ENCODE measurements at regions not wholly inside any gene's neighbourhood (a gene's known extent, or its start where the extent isn't known, plus 50 kb on each side); places are given as distances from the start of the nearest gene placed in this dataset.

DNA sequence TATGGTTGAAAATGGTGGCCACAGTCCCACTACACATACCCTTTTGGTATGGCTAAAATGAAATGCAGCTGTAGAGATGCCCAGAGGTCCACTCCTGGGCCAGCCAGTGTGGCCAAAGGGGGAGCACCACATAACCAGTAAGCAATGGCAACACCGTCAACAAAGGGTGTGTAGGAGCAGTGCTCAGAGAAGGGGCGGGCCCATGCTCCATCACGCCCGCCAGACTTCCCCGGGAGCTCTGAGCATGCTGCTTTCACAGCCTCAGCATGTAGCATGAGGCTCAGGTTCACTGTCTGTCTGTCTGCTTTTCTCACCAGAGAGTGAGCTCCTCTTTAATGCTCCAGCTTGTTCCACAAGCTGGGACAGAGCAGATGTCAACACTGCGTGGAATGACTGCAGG, 537.6 kb downstream of the MATN1 start:
- no peak for DNase-seq (ENCODE audit: low read depth)
- TF ChIP-seq, protein P1, sequence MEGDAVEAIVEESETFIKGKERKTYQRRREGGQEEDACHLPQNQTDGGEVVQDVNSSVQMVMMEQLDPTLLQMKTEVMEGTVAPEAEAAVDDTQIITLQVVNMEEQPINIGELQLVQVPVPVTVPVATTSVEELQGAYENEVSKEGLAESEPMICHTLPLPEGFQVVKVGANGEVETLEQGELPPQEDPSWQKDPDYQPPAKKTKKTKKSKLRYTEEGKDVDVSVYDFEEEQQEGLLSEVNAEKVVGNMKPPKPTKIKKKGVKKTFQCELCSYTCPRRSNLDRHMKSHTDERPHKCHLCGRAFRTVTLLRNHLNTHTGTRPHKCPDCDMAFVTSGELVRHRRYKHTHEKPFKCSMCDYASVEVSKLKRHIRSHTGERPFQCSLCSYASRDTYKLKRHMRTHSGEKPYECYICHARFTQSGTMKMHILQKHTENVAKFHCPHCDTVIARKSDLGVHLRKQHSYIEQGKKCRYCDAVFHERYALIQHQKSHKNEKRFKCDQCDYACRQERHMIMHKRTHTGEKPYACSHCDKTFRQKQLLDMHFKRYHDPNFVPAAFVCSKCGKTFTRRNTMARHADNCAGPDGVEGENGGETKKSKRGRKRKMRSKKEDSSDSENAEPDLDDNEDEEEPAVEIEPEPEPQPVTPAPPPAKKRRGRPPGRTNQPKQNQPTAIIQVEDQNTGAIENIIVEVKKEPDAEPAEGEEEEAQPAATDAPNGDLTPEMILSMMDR (IDR thresholded peaks at IDR 0.05; ENCODE audit: control insufficient read depth, insufficient read depth, low read depth, low read length, missing control alignments): no peak
- H3K4me3 ChIP-seq (ENCODE audit: control insufficient read depth, low read depth, low read length): no peak overlapping the region

- no peak for DNase-seq (ENCODE audit: low read depth)
- TF ChIP-seq, protein P1 (IDR thresholded peaks at IDR 0.05; ENCODE audit: control insufficient read depth, insufficient read depth, low read depth, low read length, missing control alignments): no peak
- no peak overlapping the region for H3K4me3 ChIP-seq (ENCODE audit: control insufficient read depth, low read depth, low read length)
These were observed 538.1 kb downstream of the MATN1 start for GRCh38 chr1:30185313-30185712.

DNA sequence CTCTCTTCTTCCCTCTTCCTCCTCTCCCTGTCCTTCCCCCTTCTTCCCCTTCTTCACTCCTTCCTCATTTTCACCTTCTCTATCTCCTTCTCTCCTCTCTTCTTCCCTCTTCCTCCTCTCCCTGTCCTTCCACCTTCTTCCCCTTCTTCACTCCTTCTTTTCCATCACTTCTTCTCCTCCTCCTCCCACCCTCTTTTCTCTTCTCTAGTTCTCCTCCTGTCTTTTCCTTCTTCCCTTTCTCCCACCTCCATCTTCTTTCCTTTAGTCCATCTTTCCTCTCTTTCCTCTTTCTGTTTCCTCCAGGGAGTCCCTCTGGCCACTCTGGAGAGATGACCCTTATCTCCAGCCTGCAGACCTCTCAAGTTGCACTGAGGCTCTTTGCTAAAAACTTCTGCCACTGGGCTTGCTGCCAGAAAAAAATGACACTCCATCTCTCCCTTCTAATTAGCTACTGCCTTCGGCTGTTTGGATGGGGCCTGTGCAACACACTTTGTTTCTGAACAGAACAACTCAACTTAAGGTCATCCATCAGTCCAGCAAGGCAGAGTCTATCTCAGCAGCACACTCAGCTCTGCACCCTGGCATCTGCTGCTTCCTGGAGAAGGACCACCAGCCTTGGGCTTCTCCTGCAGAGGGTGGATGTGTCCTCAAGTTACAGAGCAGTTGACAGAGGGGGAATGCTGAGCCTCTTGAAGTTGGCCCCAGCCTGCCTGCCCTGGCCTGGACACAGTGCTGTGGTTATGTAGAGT, 538.8 kb downstream of the MATN1 start:
- H3K4me3 ChIP-seq (ENCODE audit: control insufficient read depth, low read depth, low read length): no peak overlapping the region
- DNase-seq (ENCODE audit: low read depth): no peak
- TF ChIP-seq, protein P1 (IDR thresholded peaks at IDR 0.05; ENCODE audit: control insufficient read depth, insufficient read depth, low read depth, low read length, missing control alignments): no peak

DNA sequence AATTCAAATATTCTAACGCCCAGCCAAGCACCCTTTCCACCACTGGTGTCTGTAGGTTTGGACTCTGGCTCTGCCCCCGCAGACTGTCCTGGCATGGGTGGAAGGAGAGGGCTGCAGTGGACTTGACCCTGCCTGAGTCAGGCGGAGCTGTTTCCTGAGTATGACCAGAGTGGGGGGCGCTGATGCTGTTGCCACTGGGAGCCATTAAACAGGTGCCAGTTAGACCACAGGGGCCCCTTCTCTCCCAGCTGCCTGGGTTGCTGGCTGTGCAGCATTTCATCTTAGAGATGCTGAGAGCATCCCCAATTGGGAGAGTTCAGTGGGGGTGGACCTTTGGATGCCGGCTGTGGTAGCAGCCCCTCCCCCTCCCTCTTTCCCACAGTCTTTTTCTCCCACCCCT, 539.5 kb downstream of the MATN1 start:
- no peak overlapping the region for H3K4me3 ChIP-seq (ENCODE audit: control insufficient read depth, low read depth, low read length)
- TF ChIP-seq, protein P1 (IDR thresholded peaks at IDR 0.05; ENCODE audit: control insufficient read depth, insufficient read depth, low read depth, low read length, missing control alignments): no peak
- DNase-seq (ENCODE audit: low read depth): no peak

DNA sequence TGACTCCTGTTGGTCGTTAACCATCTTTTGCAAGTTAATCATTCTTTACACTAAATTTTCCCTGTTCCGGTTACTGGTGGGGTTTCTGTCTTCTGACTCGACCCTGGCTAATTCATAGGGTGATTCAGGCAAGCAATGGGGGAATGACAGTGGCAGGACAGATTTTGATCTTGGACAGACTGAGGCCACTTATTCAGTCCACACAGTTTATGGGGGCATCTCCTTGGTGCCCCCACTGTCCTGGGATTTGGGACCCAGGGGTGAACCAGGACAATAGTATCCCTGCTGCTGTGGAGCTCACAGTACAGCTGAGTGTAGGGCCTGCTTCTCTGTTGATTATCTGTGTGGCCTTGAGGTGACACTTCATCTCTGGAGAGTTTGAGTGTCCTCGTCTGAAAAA, 540.4 kb downstream of the MATN1 start:
- TF ChIP-seq, protein P1 (IDR thresholded peaks at IDR 0.05; ENCODE audit: control insufficient read depth, insufficient read depth, low read depth, low read length, missing control alignments): no peak
- H3K4me3 ChIP-seq (ENCODE audit: control insufficient read depth, low read depth, low read length): no peak overlapping the region
- DNase-seq (ENCODE audit: low read depth): no peak

- TF ChIP-seq, protein P1 (IDR thresholded peaks at IDR 0.05; ENCODE audit: control insufficient read depth, insufficient read depth, low read depth, low read length, missing control alignments): no peak
- no peak overlapping the region for H3K4me3 ChIP-seq (ENCODE audit: control insufficient read depth, low read depth, low read length)
- no peak for DNase-seq (ENCODE audit: low read depth)
These were observed 543.3 kb downstream of the MATN1 start for GRCh38 chr1:30179942-30180543.

All from AG09309 (cell line).